GM19438 (cell line): ENCODE measurements at regions not wholly inside any gene's neighbourhood (a gene's known extent, or its start where the extent isn't known, plus 50 kb on each side); places are given as distances from the start of the nearest gene placed in this dataset.

ENCODE experiments used
- ATAC-seq: cut with Tn5 transposase; IDR thresholded peaks from one replicate; pipeline ENCODE4 v1.9.1; 2021; ENCODE audit warnings: low read depth; ENCODE audit not compliant: unreplicated experiment

GRCh38 chr2:144217853-144218633, 301.9 kb downstream of the ZEB2 start:
- ATAC-seq = no peak

GRCh38 chr2:144215701-144216675, 303.9 kb downstream of the ZEB2 start:
- peak; percentile 68 for ATAC-seq

GRCh38 chr2:144215207-144215606, 304.7 kb downstream of the ZEB2 start:
- no peak for ATAC-seq

- peak; percentile 74 for ATAC-seq
These were observed 306.1 kb downstream of the ZEB2 start for GRCh38 chr2:144213797-144214196.

GRCh38 chr2:144211826-144212225, 308.1 kb downstream of the ZEB2 start:
- no peak for ATAC-seq

- no peak for ATAC-seq
These were observed 308.9 kb downstream of the ZEB2 start for GRCh38 chr2:144211065-144211464.

- no peak for ATAC-seq
These were observed 309.8 kb downstream of the ZEB2 start for GRCh38 chr2:144210076-144210475.

- ATAC-seq = no peak
These were observed 311.0 kb downstream of the ZEB2 start for GRCh38 chr2:144208924-144209323.

- no peak for ATAC-seq
These were observed 313.9 kb downstream of the ZEB2 start for GRCh38 chr2:144206019-144206418.

- ATAC-seq = no peak
These were observed 318.0 kb downstream of the ZEB2 start for GRCh38 chr2:144201868-144202468.

- no peak for ATAC-seq
These were observed 318.8 kb downstream of the ZEB2 start for GRCh38 chr2:144201126-144201525.

GRCh38 chr2:144198116-144198515, 321.8 kb downstream of the ZEB2 start:
- ATAC-seq = no peak

GRCh38 chr2:144194326-144195071, 325.4 kb downstream of the ZEB2 start:
- no peak for ATAC-seq

- no peak for ATAC-seq
These were observed 328.9 kb downstream of the ZEB2 start for GRCh38 chr2:144190908-144191605.

GRCh38 chr2:144183727-144184126, 336.2 kb downstream of the ZEB2 start:
- peak; percentile 98 for ATAC-seq

GRCh38 chr2:144181001-144181400, 338.9 kb downstream of the ZEB2 start:
- ATAC-seq = no peak

- ATAC-seq = no peak
These were observed 339.8 kb downstream of the ZEB2 start for GRCh38 chr2:144180131-144180530.

GRCh38 chr2:144170179-144170578, 349.7 kb downstream of the ZEB2 start:
- no peak for ATAC-seq

- ATAC-seq = no peak
These were observed 353.2 kb downstream of the ZEB2 start for GRCh38 chr2:144166743-144167142.
